Neural crest cell (in vitro differentiated cells): ENCODE measurements at regions not wholly inside any gene's neighbourhood (a gene's known extent, or its start where the extent isn't known, plus 50 kb on each side); places are given as distances from the start of the nearest gene placed in this dataset.

Source experiments
- DNase-seq: peaks from one replicate; pipeline ENCODE4 v3.0.0; 2021; ENCODE audit warnings: low read depth, mixed read lengths, low spot score
- H3K27ac Mint-ChIP-seq: one replicate; pipeline ENCODE4 v1.8.0; 2021; ENCODE audit warnings: mild to moderate bottlenecking, mixed read lengths; ENCODE audit not compliant: unreplicated experiment
- H3K27me3 Mint-ChIP-seq: 2 replicates; pipeline ENCODE4 v1.8.0; 2021; ENCODE audit warnings: low read depth, mild to moderate bottlenecking, mixed read lengths
- H3K36me3 Mint-ChIP-seq: 2 replicates; pipeline ENCODE4 v1.8.0; 2021; ENCODE audit warnings: low read depth, mild to moderate bottlenecking, mixed read lengths
- H3K4me1 Mint-ChIP-seq: 2 replicates; pipeline ENCODE4 v1.8.0; 2021; ENCODE audit warnings: mixed read lengths
- H3K4me3 Mint-ChIP-seq: one replicate; pipeline ENCODE4 v1.8.0; 2021; ENCODE audit warnings: mild to moderate bottlenecking, mixed read lengths
- H3K9me3 Mint-ChIP-seq: 2 replicates; pipeline ENCODE4 v1.8.0; 2021; ENCODE audit warnings: mixed read lengths
- CTCF ChIP-seq: fragments of 200-600 bp; sonication (generic); conservative IDR thresholded peaks from 2 replicates; pipeline ENCODE4 v1.5.0; 2021; ENCODE audit warnings: antibody characterized with exemption, mild to moderate bottlenecking

- H3K27me3 Mint-ChIP-seq, result no peaks in the 10 kb centered on the region
- H3K4me1 Mint-ChIP-seq, result peaks cover 5% of the 10 kb centered on the region
- no peak for DNase-seq
These were observed 178.0 kb upstream of the SGK1 start for GRCh38 chr6:134495890-134496248.

GRCh38 chr6:134495203-134495889 lies 177.4 kb upstream of the SGK1 start:
- H3K27me3 Mint-ChIP-seq, result no peaks in the 10 kb centered on the region
- no peaks in the 10 kb centered on the region for H3K36me3 Mint-ChIP-seq
- H3K4me1 Mint-ChIP-seq, result peaks cover 5% of the 10 kb centered on the region
- peaks cover 2% of the 10 kb centered on the region for H3K9me3 Mint-ChIP-seq
- TF ChIP-seq CTCF, result no peak
- H3K4me3 Mint-ChIP-seq, result no peak overlapping the region
- H3K27ac Mint-ChIP-seq, result no peak overlapping the region
- DNase-seq, result no peak

More at GRCh38 chr6:134495890-134496248, 178.0 kb upstream of the SGK1 start:
- Mint-ChIP-seq H3K36me3 (no peaks in the 10 kb centered on the region), H3K27ac (no peak overlapping the region), H3K4me3 (no peak overlapping the region), H3K9me3 (peaks cover 2% of the 10 kb centered on the region)
- no peak for TF ChIP-seq CTCF

GRCh38 chr6:134493789-134494188 lies 175.9 kb upstream of the SGK1 start:
- peaks cover 2% of the 10 kb centered on the region for H3K9me3 Mint-ChIP-seq
- H3K36me3 Mint-ChIP-seq, result no peaks in the 10 kb centered on the region
- no peak for TF ChIP-seq CTCF

GRCh38 chr6:134491477-134491876 lies 173.6 kb upstream of the SGK1 start:
- H3K27ac Mint-ChIP-seq, result no peak overlapping the region
- no peak overlapping the region for H3K4me3 Mint-ChIP-seq
- DNase-seq, result no peak
- H3K4me1 Mint-ChIP-seq, result peaks cover 5% of the 10 kb centered on the region
- no peak for TF ChIP-seq CTCF
- no peaks in the 10 kb centered on the region for H3K27me3 Mint-ChIP-seq
- H3K9me3 Mint-ChIP-seq, result peaks cover 2% of the 10 kb centered on the region
- H3K36me3 Mint-ChIP-seq, result no peaks in the 10 kb centered on the region

More at GRCh38 chr6:134493789-134494188, 175.9 kb upstream of the SGK1 start:
- peaks cover 5% of the 10 kb centered on the region for H3K4me1 Mint-ChIP-seq
- no peak for DNase-seq
- H3K27ac Mint-ChIP-seq, result no peak overlapping the region
- H3K4me3 Mint-ChIP-seq, result no peak overlapping the region
- H3K27me3 Mint-ChIP-seq, result no peaks in the 10 kb centered on the region

GRCh38 chr6:134482593-134483270 lies 164.8 kb upstream of the SGK1 start:
- no peak for TF ChIP-seq CTCF
- Mint-ChIP-seq H3K27me3 (no peaks in the 10 kb centered on the region), H3K36me3 (no peaks in the 10 kb centered on the region), H3K9me3 (peaks cover 4% of the 10 kb centered on the region), H3K4me3 (no peak overlapping the region), H3K4me1 (peaks cover 11% of the 10 kb centered on the region), H3K27ac (no peak overlapping the region)
- no peak for DNase-seq
